ENCODE measurements at regions not wholly inside any gene's neighbourhood (a gene's known extent, or its start where the extent isn't known, plus 50 kb on each side); places are given as distances from the start of the nearest gene placed in this dataset.

GRCh38 chr2:223316342-223316741, 264.4 kb downstream of the KCNE4 start:
- TF ChIP-seq CTCF (conservative IDR thresholded peaks at IDR 0.05) (no peak), ZFX (IDR thresholded peaks at IDR 0.05) (no peak)

Data from C4-2B (cell line).